HG03045 (cell line): ENCODE measurements at regions not wholly inside any gene's neighbourhood (a gene's known extent, or its start where the extent isn't known, plus 50 kb on each side); places are given as distances from the start of the nearest gene placed in this dataset.

Experiments used
- ATAC-seq: cut with Tn5 transposase; IDR thresholded peaks from one replicate; pipeline ENCODE4 v1.9.1; 2021; ENCODE audit warnings: mild to moderate bottlenecking, moderate library complexity; ENCODE audit not compliant: unreplicated experiment

- ATAC-seq = no peak
Observed at GRCh38 chr6:91449539-91449938, 862.7 kb upstream of the MAP3K7 start.

GRCh38 chr6:91447530-91448254 lies 860.8 kb upstream of the MAP3K7 start:
- ATAC-seq = no peak

DNA sequence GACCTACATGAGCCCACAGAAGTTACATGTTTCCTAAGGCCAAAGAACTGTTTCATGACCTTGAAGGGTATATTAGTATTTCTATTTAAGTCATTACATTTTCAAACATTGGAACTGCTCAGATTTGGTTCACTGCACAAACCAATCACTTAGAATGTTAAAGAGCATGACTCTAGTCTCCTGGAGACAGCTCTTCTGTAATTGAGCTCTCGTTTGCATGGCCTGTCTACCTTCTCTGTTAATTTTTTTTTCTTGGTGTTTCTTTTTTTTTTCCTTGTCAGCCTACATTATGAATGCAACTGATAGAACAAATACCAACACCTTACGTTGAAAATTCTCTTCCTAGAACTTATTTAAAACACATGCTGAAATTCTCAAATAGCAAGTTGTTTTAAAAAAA lies 860.2 kb upstream of the MAP3K7 start:
- ATAC-seq = no peak

DNA sequence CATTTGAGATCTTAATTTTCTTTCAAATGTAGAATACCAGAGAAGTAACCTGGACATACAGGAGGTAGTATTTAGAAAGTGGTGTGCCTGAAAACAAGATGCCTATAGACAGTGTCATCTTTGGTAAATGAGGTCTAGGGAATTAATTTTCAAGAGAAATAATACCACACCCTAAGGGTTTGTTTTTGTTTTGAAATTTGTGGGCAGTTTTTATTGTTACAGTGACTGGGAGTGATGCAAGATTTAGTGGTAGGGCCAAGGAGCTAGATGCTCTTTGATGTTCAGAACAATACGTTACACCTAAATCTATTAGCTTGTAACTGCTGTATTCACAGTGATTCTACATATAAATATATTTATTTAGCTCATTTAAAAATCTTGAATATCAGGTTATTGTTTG lies 856.5 kb upstream of the MAP3K7 start:
- no peak for ATAC-seq

DNA sequence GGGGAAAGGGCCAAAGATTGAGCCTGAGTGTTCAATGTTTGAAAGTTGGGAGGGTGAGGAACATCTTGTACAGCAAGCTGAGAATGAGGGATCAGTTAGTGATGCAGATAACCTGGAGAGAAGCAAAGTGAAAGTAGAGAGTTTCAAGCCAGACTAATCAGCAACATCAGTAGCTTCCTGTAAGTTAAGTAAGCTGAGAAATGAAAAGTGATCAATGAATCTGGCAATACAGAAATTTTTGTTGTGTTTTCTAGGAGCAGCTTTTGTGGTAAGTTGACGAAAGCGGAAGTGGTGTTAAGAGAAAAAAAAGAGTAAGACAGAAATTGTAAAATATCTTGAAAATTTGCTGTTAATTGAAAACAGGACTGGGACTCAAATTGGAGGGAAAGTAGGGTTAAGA lies 855.5 kb upstream of the MAP3K7 start:
- no peak for ATAC-seq

- no peak for ATAC-seq
Observed at GRCh38 chr6:91438570-91438969, 851.7 kb upstream of the MAP3K7 start.

DNA sequence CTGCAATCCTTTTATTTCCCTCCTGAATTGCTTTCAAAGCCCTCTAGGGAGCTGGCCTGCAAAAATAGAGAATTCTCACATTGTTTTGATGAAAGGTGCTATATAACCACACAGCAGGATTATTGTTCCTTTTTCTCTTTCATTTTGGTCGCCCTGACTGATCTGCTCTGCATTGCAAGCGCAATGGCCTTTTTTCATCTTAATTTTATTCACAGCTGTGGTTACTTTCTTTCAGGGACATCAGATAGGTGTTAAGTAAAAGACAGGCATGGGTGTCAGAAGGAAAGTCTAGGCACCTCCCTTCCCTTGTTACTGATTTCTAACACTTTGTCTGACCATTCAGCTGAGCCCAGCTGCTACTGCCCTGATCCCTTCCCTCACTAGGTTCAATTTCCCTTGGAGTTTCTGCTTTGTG lies 850.5 kb upstream of the MAP3K7 start:
- ATAC-seq = no peak

DNA sequence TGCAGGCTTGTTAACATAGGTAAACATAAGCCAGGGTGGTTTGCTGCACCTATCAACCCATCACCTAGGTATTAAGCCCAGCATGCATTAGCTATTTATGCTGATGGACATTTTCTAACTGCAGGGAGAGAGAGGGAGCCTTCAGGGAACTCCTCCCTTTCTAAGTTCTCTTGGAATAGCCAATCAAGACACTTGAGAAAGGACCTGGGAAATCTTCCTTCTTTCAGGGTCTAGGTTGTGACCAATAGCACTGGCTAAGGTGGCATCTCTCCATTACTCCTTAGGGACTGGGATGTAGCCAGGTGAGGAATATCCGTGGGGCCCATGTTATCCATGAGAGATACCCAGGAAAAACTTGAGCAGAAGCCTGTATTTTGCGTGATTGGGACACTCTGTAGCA lies 849.6 kb upstream of the MAP3K7 start:
- no peak for ATAC-seq

DNA sequence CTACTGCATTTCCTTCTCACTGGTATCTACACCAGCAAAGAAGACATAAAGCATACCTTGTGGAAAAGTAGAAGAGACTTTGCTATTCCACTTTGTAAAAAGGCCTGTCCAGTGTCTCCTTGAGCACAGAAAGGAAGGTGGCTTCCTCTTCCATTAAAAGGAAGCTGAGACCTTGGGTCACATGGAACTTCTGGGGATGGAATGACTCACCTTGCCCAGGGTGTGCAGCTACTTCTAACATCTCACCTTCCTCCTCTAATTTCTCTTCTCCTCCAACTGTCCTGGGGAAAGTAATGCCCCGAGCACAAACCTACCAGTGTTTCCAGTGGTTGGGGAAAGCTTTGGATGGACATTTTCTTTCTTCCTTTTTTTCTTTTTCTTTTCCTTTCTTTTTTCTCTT lies 848.8 kb upstream of the MAP3K7 start:
- ATAC-seq = no peak

- no peak for ATAC-seq
Observed at GRCh38 chr6:91434576-91434975, 847.7 kb upstream of the MAP3K7 start.

DNA sequence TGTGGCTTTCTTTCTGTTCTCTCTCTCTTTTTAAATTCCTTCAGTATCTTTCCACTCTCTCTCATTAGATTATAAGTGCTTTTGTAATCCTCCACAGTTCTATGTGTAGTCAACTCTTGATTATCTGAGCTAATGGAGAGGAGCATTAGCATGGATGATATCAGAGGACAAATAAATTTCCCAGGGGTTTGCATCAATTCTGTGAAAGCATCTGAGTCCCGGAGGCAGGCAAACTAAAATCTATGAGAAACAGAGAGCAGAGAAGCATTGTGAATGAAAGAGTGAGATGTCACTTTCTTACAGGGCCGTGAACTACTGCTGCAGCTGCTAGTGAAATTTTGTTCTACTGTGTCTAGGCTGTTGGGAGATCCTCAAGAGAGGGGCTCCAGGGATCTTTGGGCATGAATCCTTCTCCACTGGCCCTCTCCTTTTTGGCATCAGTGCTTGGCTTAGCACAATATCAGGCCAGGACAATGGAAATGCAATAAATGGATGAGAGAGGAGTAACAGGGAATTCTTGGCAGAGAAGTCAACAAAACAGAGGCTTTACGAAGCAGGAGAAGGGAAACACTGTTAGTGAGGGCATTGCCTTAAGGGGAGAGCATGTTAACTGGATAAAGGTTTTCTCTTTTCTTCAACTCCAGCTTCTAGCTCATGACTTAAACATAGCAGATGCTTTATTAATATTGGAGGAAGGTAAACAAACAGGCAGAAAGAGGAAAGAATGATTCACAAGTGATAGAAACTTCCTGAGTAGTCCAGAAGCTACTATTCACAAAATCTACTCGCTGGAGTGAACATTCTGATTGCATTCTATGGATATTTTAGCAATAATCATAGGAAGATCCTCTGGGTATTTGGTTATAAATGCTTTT lies 847.0 kb upstream of the MAP3K7 start:
- no peak for ATAC-seq

- no peak for ATAC-seq
Observed at GRCh38 chr6:91428953-91429560, 842.2 kb upstream of the MAP3K7 start.

DNA sequence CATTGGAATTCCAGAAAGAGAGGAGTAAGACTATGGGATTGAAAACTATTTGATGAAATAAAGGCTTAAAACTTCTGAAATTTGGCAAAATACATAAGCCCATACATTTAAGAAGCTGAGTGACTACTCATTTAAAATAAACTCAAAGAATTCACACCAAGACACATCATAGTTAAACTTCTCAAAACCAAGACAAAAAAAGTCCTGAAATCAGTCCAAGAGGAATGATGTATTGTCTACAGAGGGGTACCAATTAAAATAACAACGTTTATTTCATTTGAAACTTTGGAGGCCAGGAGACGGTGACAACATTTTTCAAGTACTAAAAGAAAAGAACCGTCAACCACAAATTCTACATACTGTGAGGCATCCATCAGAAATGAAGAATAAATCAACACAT lies 841.4 kb upstream of the MAP3K7 start:
- no peak for ATAC-seq

DNA sequence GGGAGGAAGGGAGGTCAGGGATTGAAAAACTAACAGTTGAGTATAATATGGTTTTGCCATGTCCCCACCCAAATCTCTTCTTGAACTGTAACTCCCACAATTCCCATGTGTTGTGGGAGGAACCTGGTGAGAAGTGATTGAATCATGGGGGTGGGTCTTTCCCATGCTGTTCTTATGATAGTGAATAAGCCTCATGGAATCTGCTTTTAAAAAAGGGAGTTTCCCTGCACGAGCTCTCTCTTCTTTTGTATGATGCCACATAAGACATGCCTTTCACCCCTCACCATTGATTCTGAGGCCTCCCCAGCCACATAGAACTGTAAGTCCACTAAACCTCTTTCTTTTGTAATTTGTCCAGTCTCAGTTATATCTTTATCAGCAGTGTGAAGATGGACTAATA lies 833.4 kb upstream of the MAP3K7 start:
- no peak for ATAC-seq

DNA sequence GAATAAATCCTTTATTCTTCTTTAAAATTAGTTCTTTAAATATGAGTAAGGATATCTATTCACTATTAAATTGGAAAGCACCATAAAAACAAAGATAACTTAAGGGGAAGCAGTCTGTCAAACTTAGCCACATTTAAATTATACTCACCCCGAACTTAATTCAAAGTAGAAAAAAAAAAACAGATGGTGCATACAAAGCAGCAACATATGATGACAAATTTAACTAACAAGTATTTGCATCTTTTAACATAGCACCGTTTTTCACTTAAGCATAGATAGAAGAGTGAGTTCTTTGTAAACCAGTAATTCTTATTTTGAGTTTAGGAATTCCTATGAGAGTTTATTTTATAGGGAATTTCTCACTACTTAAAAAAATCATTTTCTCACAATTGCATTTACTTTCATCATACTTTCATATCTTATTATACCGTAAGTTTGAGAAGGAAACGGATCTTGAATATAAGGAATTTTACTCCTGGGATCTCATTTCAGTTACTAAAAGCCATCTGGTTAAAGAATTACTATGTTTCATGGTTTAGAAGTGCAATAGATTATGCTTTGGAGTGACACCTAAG lies 828.2 kb upstream of the MAP3K7 start:
- no peak for ATAC-seq

GRCh38 chr6:91412532-91412931 lies 825.7 kb upstream of the MAP3K7 start:
- ATAC-seq = no peak

GRCh38 chr6:91407706-91408105 lies 820.8 kb upstream of the MAP3K7 start:
- ATAC-seq = no peak

GRCh38 chr6:91392951-91393350 lies 806.1 kb upstream of the MAP3K7 start:
- no peak for ATAC-seq

- ATAC-seq = no peak
Observed at GRCh38 chr6:91387290-91388059, 800.6 kb upstream of the MAP3K7 start.

DNA sequence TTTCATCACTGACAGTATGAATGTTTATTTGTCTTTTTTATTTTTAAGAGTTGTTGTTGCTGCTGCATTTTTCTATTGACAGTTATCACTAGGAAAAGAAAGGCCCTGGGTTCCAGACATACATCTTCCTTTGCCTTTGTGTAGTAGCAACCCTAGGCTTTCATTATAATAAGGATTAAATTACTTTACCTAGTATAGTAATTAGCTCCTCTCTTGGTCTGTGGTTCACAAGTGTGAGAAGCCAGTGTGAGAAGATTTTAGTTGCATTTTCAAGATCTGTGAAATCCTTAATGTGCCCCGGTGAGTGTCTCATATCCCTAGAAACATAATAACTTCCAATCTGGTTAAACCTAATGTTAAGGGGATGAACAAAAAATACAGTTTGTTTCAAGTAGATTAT lies 799.3 kb upstream of the MAP3K7 start:
- ATAC-seq = no peak

GRCh38 chr6:91383207-91383606 lies 796.3 kb upstream of the MAP3K7 start:
- no peak for ATAC-seq
